Frontal cortex (tissue), 3 donors: ENCODE measurements at regions not wholly inside any gene's neighbourhood (a gene's known extent, or its start where the extent isn't known, plus 50 kb on each side); places are given as distances from the start of the nearest gene placed in this dataset.

Experiments
- DNase-seq, 2 donors: peaks; one replicate each; pipeline ENCODE4 v3.0.0; 2012; ENCODE audit warnings: low spot score in 2 of 2
- FAIRE-seq: peaks from 2 replicates; lab custom pipeline; 2012; peaks lifted over from hg19 to GRCh38; lab: Jason Lieb, UNC
- donor health status: control.
- donor health status: control.
- donor health status: control.

- DNase-seq (no peak), FAIRE-seq (no peak)
Measured at GRCh38 chr10:24080207-24080606, 128.7 kb upstream of the KIAA1217 start.

- FAIRE-seq (no peak), DNase-seq (no peak)
Measured at GRCh38 chr10:24086296-24087086, 122.4 kb upstream of the KIAA1217 start.

DNA sequence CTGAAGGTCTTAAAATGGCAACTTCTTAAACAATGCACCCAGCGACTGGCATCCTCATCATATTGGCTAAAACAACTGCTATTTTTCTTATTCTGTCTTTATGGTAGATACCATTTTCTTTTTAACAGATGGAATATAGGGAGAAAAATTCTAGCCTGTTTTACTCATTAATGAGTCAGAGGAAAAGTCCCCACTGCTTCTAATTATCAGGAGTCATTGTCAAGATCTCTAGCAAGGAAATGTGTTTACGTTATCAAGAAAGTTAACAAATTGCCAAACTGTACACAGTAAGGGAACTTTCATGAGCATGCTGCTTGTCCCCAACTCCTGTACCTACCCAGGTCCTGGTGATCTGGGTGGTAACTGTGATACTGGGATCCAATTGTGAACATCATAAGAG lies 117.7 kb upstream of the KIAA1217 start:
- DNase-seq, result no peak
- no peak for FAIRE-seq

- FAIRE-seq (no peak), DNase-seq (no peak)
Measured at GRCh38 chr10:24096281-24096680, 112.7 kb upstream of the KIAA1217 start.

DNA sequence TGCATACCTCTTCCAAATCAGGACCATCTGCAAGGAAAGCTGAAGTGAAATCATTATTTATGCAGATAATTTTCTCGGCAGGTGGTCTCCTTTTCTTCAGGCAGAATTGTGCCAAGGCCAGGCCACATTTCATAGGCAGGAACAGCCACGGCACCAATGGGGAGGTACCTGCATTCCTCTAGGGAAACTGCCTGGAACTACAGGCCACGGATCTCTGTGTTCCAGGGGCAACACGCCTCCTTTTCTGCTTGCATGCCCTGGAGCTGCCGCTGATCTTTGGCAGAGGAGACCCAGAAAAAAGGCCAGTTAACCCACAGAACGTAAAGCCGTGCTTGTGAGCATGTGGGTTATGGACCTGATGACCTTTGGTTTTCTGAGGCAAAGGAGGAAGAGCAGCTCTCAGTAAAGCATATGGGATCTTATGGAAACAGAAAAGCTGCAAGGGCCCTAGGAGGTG lies 111.2 kb upstream of the KIAA1217 start:
- DNase-seq (no peak), FAIRE-seq (no peak)

DNA sequence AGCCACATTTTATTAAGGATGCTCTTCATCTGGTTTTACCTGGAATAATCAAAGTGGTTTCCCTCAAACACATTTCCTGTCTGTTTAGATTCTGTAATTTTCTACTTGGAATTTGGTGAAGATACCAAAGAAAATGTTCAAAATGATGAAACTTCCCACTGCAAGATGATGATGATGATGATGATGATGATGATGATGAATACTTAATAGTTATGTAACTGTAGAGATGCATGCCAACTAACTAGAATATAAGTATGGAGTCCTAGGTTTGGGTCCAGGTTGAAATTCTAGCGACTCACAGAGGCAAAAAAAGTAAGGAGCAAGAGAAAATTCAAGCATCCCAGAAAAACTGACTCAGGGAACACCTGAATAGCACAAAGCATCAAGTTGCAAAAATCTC lies 104.0 kb upstream of the KIAA1217 start:
- DNase-seq (no peak), FAIRE-seq (no peak)

- DNase-seq (no peak), FAIRE-seq (no peak)
Measured at GRCh38 chr10:24113901-24114300, 95.0 kb upstream of the KIAA1217 start.

- no peak for FAIRE-seq
Measured at GRCh38 chr10:24114556-24114955, 94.4 kb upstream of the KIAA1217 start.

DNA sequence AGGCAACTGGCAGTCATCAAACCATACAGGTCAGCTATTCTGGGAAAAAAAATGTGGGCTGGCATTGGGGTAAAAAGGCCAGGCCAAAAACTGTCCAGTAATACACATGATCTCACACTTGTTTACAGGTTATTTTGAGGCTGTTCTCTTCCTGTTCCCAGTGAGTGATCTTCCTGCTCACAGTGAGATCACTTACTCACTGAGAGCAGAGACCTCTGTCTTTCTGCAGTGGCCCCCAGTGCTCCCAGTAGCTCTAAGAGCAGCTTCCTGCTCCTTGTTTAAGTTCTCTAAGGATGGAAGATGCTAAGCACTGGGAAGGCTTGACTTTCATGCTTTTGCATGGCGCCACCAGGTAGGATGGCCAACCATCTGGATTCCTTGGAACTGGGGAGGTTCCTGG lies 93.5 kb upstream of the KIAA1217 start:
- FAIRE-seq (no peak), DNase-seq (no peak)

More at GRCh38 chr10:24114556-24114955, 94.4 kb upstream of the KIAA1217 start:
- no peak for DNase-seq

DNA sequence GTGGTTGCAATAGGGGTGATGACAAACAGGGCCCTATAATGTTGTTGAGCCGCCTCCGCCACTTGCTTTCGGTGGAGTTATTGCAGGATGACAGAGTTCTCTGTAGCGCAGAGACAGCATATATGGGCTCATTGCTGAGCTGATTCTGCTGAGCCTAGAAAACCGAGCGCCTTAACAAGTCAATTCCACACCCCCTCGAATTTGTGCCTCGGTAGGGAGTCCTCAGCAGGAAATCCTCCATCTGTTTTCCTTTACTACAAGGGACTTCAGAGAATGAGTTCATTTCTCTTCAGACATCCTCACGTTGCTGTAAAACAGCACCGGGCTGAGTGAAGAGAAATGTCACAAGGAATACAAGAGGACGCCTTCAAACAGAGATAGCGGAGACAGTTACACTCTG lies 90.7 kb upstream of the KIAA1217 start:
- DNase-seq (no peak), FAIRE-seq (no peak)

- no peak for DNase-seq
- FAIRE-seq, result no peak
Measured at GRCh38 chr10:24119896-24120295, 89.0 kb upstream of the KIAA1217 start.

GRCh38 chr10:24120646-24121045 lies 88.3 kb upstream of the KIAA1217 start:
- DNase-seq (no peak), FAIRE-seq (no peak)

GRCh38 chr10:24127516-24127915 lies 81.4 kb upstream of the KIAA1217 start:
- DNase-seq (no peak), FAIRE-seq (peak; percentile 26)

- no peak for DNase-seq
- FAIRE-seq, result no peak
Measured at GRCh38 chr10:24128066-24128730, 80.7 kb upstream of the KIAA1217 start.

DNA sequence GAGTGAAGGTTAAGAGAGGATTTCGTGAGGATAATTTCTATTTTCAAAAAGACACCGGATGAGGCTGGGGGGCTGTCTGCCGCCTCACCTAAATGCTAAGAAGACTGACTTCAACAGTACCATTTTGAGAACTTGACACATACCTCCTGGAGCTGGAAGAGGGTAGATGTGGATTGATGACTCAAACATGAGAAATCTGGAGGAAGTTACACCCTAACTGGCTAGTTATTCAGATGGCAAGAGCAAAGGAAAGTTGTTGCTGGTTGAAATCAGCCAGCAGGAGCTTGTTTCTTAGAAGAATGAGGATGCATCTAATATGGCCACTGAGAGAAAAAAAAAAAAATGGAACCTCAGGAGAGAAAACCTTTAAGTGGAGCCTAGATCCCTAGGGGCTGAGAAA lies 76.2 kb upstream of the KIAA1217 start:
- no peak for DNase-seq
- no peak for FAIRE-seq

- no peak for FAIRE-seq
- DNase-seq, result no peak
Measured at GRCh38 chr10:24133835-24134234, 75.1 kb upstream of the KIAA1217 start.

GRCh38 chr10:24136070-24136469 lies 72.9 kb upstream of the KIAA1217 start:
- DNase-seq (no peak), FAIRE-seq (no peak)

DNA sequence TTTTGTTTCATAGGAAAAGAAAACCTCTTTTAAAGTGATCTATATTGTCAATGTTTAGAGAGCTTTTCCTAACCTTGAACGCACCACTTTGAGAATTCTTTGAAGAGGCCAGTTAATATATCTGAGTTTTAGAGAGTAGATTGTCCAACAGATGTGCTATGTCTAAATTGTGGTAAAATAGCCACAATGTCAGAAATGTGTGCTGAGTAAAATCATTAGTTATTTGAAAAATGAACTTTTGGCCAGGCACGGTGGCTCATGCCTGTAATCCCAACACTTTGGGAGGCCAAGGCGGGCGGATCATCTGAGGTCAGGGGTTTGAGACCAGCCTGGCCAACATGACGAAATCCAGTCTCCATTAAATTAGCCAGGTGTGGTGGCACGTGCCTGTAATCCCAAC lies 61.6 kb upstream of the KIAA1217 start:
- FAIRE-seq, result no peak

GRCh38 chr10:24149640-24150039 lies 59.3 kb upstream of the KIAA1217 start:
- FAIRE-seq (no peak), DNase-seq (no peak)

More for the DNA sequence above, 61.6 kb upstream of the KIAA1217 start:
- DNase-seq, result no peak

DNA sequence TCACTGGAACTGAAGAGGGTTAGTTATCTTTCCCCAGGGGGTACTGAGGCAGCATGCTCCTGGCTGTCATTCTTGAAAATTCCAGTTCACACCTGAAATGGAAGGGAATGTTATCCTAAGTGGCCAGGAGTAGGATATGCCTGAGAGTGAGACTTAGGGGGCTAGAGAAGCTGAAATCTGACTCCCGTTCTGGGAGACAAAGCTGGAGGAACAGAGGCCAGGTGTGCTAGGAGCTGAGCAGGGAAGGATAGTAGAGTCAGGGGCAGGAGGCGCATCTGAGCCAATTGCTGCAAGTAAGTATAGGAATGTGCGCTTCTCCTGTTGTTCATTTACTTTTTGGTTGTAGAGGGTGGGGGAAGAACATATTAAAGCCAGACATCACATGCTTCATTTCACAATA lies 58.1 kb upstream of the KIAA1217 start:
- DNase-seq, result no peak
- FAIRE-seq, result no peak

GRCh38 chr10:24152270-24152669 lies 56.7 kb upstream of the KIAA1217 start:
- no peak for DNase-seq
- FAIRE-seq, result no peak
